ENCODE measurements at regions not wholly inside any gene's neighbourhood (a gene's known extent, or its start where the extent isn't known, plus 50 kb on each side); places are given as distances from the start of the nearest gene placed in this dataset.
"Not testable (repeated sequence)": the region's sequence is repeated elsewhere in the genome, so short reads cannot be mapped to it uniquely, and the experiment has no call there.

DNA sequence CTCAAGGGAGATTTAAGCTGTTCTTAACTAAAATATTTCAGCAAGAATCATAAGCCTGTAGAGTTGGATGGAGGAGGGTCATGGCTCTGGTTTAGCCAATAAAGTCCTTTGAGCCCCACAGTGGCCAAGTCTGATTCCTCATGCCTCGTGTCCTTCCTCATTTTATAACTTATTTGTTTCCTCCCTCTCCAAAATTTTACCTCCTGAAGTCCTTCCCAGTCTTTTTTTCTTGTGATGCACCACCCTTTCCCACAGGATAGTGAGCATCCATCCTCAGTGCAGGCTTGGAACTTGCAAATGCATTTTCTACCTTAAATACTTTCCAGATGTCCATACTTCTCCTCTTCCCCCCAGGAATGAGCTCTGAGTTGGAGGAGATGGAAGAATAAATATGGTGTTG is 162.7 kb upstream of the AGTR1 start:
- Histone ChIP-seq H3K4me3 (ENCODE audit: extremely low read depth, insufficient read depth, low read length, poor library complexity, severe bottlenecking) (no peak overlapping the region), H3K27ac (ENCODE audit: low read depth, low read length, severe bottlenecking) (no peak overlapping the region), H3K4me1 (ENCODE audit: control insufficient read depth, insufficient read depth, low read length, poor library complexity, severe bottlenecking) (no peaks in the 10 kb centered on the region), H3K36me3 (ENCODE audit: control insufficient read depth, insufficient read depth, low read length) (no peaks in the 10 kb centered on the region), H3K9me3 (ENCODE audit: control insufficient read depth, low read length) (no peaks in the 10 kb centered on the region)
- WGBS, 2 experiments (ENCODE audit: insufficient coverage in 2 of 2) = 78 to 93% methylated on average over 1 of the region's 1 CpG

DNA sequence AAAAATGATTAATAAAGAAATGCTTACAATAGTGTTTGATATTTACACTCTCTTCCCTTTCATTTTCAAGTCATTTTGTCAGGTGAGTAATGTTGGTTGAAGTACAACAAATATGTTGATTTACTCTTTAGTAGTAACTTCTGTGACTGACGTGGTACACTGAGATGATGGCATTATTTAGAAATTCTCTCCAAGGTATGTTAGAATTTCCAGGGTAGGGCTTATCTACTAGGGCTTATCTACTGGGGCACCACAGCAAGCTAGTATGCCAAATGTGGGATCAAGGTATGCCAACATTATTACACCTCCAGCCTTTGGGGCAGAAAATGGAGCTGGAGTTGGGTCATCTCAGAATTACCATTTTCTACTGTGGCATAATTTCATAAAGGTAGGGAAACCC is 157.4 kb upstream of the AGTR1 start:
- WGBS, 2 experiments (ENCODE audit: insufficient coverage in 2 of 2) = no CpG with 5 or more reads among the region's 1 CpG
- Histone ChIP-seq H3K36me3 (ENCODE audit: control insufficient read depth, insufficient read depth, low read length) (no peaks in the 10 kb centered on the region), H3K9me3 (ENCODE audit: control insufficient read depth, low read length) (no peaks in the 10 kb centered on the region), H3K27ac (ENCODE audit: low read depth, low read length, severe bottlenecking) (no peak overlapping the region), H3K4me1 (ENCODE audit: control insufficient read depth, insufficient read depth, low read length, poor library complexity, severe bottlenecking) (no peaks in the 10 kb centered on the region), H3K4me3 (ENCODE audit: extremely low read depth, insufficient read depth, low read length, poor library complexity, severe bottlenecking) (no peak overlapping the region)

DNA sequence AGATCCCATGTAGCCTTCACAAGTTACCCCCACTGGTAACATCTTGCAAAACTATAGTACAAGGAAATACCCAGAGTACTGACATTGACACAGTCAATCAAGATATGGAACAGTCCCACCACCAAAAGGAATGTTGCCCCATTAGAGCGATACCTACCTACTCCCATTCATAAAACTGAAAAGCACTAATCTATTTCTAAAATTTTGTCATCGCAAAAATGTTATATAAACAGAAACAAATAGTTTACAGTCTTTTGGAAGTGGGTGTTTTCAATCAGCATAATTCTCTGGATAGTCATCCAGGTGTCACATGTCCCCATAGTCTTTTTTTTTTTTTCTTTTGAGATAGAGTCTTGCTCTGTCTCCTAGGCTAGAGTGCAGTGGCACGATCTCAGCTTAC is 156.9 kb upstream of the AGTR1 start:
- no peak overlapping the region for H3K4me3 ChIP-seq (ENCODE audit: extremely low read depth, insufficient read depth, low read length, poor library complexity, severe bottlenecking)
- no peaks in the 10 kb centered on the region for H3K4me1 ChIP-seq (ENCODE audit: control insufficient read depth, insufficient read depth, low read length, poor library complexity, severe bottlenecking)
- no peaks in the 10 kb centered on the region for H3K9me3 ChIP-seq (ENCODE audit: control insufficient read depth, low read length)
- no peak overlapping the region for H3K27ac ChIP-seq (ENCODE audit: low read depth, low read length, severe bottlenecking)
- 100% methylated on average over 1 of the region's 3 CpGs; no CpG with 5 or more reads in 1 of the 2 experiments for WGBS, 2 experiments (ENCODE audit: insufficient coverage in 2 of 2)
- no peaks in the 10 kb centered on the region for H3K36me3 ChIP-seq (ENCODE audit: control insufficient read depth, insufficient read depth, low read length)

DNA sequence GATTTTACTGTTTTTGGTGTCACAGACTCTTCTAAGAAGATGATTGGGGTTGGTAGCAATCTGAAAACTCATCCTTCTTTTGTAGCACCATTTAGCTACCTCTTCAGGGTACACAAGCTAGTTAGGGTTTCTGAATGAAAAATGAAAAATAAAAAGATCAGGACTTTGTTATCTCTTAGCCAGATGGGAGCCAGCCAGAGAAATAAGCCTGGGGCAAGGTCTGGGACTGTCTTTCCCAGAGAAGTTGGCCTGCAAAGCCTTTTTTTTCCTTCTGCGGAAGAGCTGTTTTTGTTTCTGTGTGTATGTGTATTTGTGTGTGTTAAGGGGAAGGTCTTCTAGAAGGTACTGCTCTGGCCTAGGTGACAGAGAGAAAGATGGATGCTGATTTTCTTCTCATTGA is 150.7 kb upstream of the AGTR1 start:
- no peak overlapping the region for H3K4me3 ChIP-seq (ENCODE audit: extremely low read depth, insufficient read depth, low read length, poor library complexity, severe bottlenecking)
- WGBS, 2 experiments (ENCODE audit: insufficient coverage in 2 of 2) = no CpG with 5 or more reads among the region's 1 CpG
- no peaks in the 10 kb centered on the region for H3K36me3 ChIP-seq (ENCODE audit: control insufficient read depth, insufficient read depth, low read length)
- H3K4me1 ChIP-seq (ENCODE audit: control insufficient read depth, insufficient read depth, low read length, poor library complexity, severe bottlenecking) = no peaks in the 10 kb centered on the region
- no peaks in the 10 kb centered on the region for H3K9me3 ChIP-seq (ENCODE audit: control insufficient read depth, low read length)
- H3K27ac ChIP-seq (ENCODE audit: low read depth, low read length, severe bottlenecking) = no peak overlapping the region

DNA sequence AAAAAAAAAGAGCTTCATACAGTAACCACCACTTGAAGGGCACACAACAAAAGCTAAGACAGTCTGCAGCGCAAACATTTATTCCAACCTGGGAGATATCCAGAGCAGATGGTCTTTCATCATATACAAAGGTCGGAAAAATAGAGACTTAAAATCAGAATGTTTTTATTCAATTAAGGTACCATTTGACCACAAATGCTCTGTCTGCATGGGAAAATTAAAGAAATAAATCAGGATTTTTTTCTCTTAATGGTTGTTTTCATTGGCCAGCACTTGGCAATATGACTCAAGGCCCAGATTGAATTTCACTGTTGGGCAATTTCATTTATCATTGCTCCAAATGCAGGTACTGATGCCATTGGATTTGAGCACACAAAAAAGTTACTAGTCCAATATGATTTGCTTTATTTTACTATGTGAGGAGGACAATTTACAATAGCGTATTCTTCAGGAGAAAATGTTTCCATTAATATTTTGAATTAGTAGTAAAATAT is 145.9 kb upstream of the AGTR1 start:
- H3K36me3 ChIP-seq (ENCODE audit: control insufficient read depth, insufficient read depth, low read length) = no peaks in the 10 kb centered on the region
- H3K9me3 ChIP-seq (ENCODE audit: control insufficient read depth, low read length) = no peaks in the 10 kb centered on the region
- no peak overlapping the region for H3K4me3 ChIP-seq (ENCODE audit: extremely low read depth, insufficient read depth, low read length, poor library complexity, severe bottlenecking)
- 100% methylated on average over 1 of the region's 3 CpGs; no CpG with 5 or more reads in 1 of the 2 experiments for WGBS, 2 experiments (ENCODE audit: insufficient coverage in 2 of 2)
- H3K4me1 ChIP-seq (ENCODE audit: control insufficient read depth, insufficient read depth, low read length, poor library complexity, severe bottlenecking) = no peaks in the 10 kb centered on the region
- H3K27ac ChIP-seq (ENCODE audit: low read depth, low read length, severe bottlenecking) = no peak overlapping the region

DNA sequence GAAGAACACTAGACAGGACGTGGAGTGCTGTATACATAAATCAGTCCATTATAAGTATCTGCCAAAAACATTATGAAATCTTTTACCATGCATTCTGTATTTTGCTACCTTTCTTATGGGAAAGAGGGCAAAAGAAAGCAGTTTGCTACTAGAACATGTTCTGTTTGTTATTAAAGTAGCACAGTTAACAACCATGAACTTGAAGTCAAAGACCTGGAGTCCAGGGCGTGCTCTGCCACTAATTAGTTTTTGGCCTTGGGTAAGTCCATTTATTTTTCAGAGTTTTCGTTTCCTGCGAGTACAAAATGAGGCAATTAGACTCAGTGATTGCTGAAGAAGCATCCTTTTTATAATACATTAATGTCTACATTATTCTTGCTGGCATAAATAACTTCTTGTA is 143.3 kb upstream of the AGTR1 start:
- no peak overlapping the region for H3K4me3 ChIP-seq (ENCODE audit: extremely low read depth, insufficient read depth, low read length, poor library complexity, severe bottlenecking)
- 83 to 84% methylated on average over 1 to 2 of the region's 4 CpGs for WGBS, 2 experiments (ENCODE audit: insufficient coverage in 2 of 2)
- H3K36me3 ChIP-seq (ENCODE audit: control insufficient read depth, insufficient read depth, low read length) = no peaks in the 10 kb centered on the region
- H3K4me1 ChIP-seq (ENCODE audit: control insufficient read depth, insufficient read depth, low read length, poor library complexity, severe bottlenecking) = no peaks in the 10 kb centered on the region
- H3K27ac ChIP-seq (ENCODE audit: low read depth, low read length, severe bottlenecking) = no peak overlapping the region
- no peaks in the 10 kb centered on the region for H3K9me3 ChIP-seq (ENCODE audit: control insufficient read depth, low read length)

DNA sequence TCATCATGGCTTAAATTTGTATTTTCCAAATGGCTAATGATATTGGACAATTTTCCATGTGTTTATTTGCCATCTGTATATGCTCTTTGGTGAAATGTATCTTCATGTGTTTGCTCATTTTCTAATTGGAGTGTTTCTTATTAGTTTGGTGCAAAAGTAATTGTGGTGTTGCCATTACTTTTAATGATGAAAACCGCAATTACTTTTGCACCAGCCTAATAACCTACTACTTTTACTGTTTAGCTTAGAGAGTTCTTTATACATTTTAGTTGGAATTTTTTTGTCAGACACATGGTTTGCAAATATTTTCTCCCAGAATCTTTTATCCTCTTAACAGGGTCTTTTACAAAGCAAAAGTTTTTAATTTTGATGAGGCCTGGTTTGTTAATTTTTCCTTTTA is 141.0 kb upstream of the AGTR1 start:
- no peaks in the 10 kb centered on the region for H3K36me3 ChIP-seq (ENCODE audit: control insufficient read depth, insufficient read depth, low read length)
- no peak overlapping the region for H3K4me3 ChIP-seq (ENCODE audit: extremely low read depth, insufficient read depth, low read length, poor library complexity, severe bottlenecking)
- no CpG with 5 or more reads among the region's 1 CpG for WGBS, 2 experiments (ENCODE audit: insufficient coverage in 2 of 2)
- H3K4me1 ChIP-seq (ENCODE audit: control insufficient read depth, insufficient read depth, low read length, poor library complexity, severe bottlenecking) = no peaks in the 10 kb centered on the region
- no peak overlapping the region for H3K27ac ChIP-seq (ENCODE audit: low read depth, low read length, severe bottlenecking)
- H3K9me3 ChIP-seq (ENCODE audit: control insufficient read depth, low read length) = no peaks in the 10 kb centered on the region

DNA sequence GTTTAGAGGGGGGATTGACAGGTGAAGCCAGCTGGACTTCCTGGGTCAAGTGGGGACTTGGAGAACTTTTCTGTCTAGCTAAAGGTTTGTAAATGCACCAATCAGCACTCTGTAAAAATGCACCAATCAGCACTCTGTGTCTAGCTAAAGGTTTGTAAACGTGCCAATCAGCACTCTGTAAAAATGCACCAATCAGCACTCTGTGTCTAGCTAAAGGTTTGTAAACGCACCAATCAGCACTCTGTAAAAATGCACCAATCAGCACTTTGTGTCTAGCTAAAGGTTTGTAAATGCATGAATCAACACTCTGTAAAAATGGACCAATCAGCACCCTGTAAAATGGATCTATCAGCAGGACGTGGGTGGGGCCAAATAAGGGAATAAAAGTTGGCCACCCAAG is 120.1 kb upstream of the AGTR1 start:
- H3K36me3 ChIP-seq (ENCODE audit: control insufficient read depth, insufficient read depth, low read length); H3K4me1 ChIP-seq (ENCODE audit: control insufficient read depth, insufficient read depth, low read length, poor library complexity, severe bottlenecking); H3K27ac ChIP-seq (ENCODE audit: low read depth, low read length, severe bottlenecking); H3K9me3 ChIP-seq (ENCODE audit: control insufficient read depth, low read length); H3K4me3 ChIP-seq (ENCODE audit: extremely low read depth, insufficient read depth, low read length, poor library complexity, severe bottlenecking): not testable (repeated sequence)
- WGBS, 2 experiments (ENCODE audit: insufficient coverage in 2 of 2) = 71 to 78% methylated on average over 1 to 2 of the region's 3 CpGs

DNA sequence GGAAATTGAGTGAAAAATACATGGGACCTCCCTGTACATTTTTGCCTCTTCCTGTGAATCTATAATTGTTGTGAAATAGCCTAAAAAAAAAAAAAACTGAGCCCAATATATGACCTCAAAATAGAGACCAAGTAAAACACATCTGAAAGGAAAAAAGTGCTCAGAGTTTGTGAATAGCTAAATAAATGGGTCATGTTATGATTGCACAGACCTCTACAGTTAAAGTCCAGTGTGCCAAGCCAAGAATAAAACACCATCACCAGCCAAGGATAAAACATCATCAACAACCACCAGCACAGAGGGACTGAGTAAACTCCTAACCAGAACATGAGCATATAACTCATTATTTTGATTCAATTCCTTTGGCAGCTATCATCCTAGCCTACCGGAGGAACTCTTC is 115.6 kb upstream of the AGTR1 start:
- H3K4me1 ChIP-seq (ENCODE audit: control insufficient read depth, insufficient read depth, low read length, poor library complexity, severe bottlenecking) = no peaks in the 10 kb centered on the region
- H3K36me3 ChIP-seq (ENCODE audit: control insufficient read depth, insufficient read depth, low read length) = no peaks in the 10 kb centered on the region
- no peaks in the 10 kb centered on the region for H3K9me3 ChIP-seq (ENCODE audit: control insufficient read depth, low read length)
- no peak overlapping the region for H3K27ac ChIP-seq (ENCODE audit: low read depth, low read length, severe bottlenecking)
- no peak overlapping the region for H3K4me3 ChIP-seq (ENCODE audit: extremely low read depth, insufficient read depth, low read length, poor library complexity, severe bottlenecking)
- 90 to 100% methylated on average over 1 of the region's 1 CpG for WGBS, 2 experiments (ENCODE audit: insufficient coverage in 2 of 2)

DNA sequence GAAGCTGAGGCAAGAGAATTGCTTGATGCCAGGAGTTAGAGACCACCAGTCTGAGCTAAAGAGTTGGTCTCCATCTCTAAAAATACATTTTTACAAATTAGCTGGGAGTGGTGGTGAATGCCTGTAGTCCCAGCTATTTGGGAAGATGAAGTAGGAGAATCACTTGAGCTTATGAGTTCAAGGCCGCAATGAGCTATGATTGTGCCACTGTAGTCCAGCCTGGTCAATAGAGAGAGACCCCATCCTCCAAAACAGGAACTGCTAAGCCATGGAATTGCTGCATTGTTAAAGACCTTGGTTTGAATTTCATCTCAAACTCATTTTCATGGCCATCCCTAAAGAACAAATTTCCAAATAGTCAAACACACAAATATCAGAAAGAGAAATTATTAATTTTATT is 113.9 kb upstream of the AGTR1 start:
- WGBS, 2 experiments (ENCODE audit: insufficient coverage in 2 of 2) = 100% methylated on average over 1 of the region's 1 CpG
- H3K4me3 ChIP-seq (ENCODE audit: extremely low read depth, insufficient read depth, low read length, poor library complexity, severe bottlenecking) = no peak overlapping the region

DNA sequence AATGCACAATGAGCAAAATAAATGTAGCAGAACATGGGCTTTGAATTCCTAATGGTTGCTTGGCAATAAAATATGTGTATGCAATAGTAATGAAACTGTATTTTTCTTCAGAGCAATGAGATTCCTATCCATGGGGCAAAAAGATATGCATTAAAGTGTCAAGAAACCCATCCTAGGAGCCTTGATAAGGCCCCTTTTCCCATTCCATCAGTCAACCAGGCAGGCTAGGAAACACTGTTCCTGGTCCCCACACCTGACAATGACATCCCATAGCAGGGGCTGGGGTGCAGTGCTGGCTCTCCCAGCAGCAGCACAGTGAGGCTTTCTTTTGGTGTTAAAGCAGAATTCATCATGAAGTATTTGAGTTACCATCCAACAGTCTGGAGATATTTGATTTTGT is 113.3 kb upstream of the AGTR1 start:
- Histone ChIP-seq H3K36me3 (ENCODE audit: control insufficient read depth, insufficient read depth, low read length) (no peaks in the 10 kb centered on the region), H3K4me3 (ENCODE audit: extremely low read depth, insufficient read depth, low read length, poor library complexity, severe bottlenecking) (no peak overlapping the region), H3K27ac (ENCODE audit: low read depth, low read length, severe bottlenecking) (no peak overlapping the region), H3K4me1 (ENCODE audit: control insufficient read depth, insufficient read depth, low read length, poor library complexity, severe bottlenecking) (no peaks in the 10 kb centered on the region), H3K9me3 (ENCODE audit: control insufficient read depth, low read length) (no peaks in the 10 kb centered on the region)

More for the DNA sequence above, 113.9 kb upstream of the AGTR1 start:
- H3K36me3 ChIP-seq (ENCODE audit: control insufficient read depth, insufficient read depth, low read length) = no peaks in the 10 kb centered on the region
- no peaks in the 10 kb centered on the region for H3K4me1 ChIP-seq (ENCODE audit: control insufficient read depth, insufficient read depth, low read length, poor library complexity, severe bottlenecking)
- no peaks in the 10 kb centered on the region for H3K9me3 ChIP-seq (ENCODE audit: control insufficient read depth, low read length)
- H3K27ac ChIP-seq (ENCODE audit: low read depth, low read length, severe bottlenecking) = no peak overlapping the region

Data from mesodermal cell (in vitro differentiated cells).